Body of pancreas (tissue), 4 donors: ENCODE measurements at regions not wholly inside any gene's neighbourhood (a gene's known extent, or its start where the extent isn't known, plus 50 kb on each side); places are given as distances from the start of the nearest gene placed in this dataset.
"Not testable (repeated sequence)": the region's sequence is repeated elsewhere in the genome, so short reads cannot be mapped to it uniquely, and the experiment has no call there.

Source experiments
- ATAC-seq: fragments of 150-250 bp; one replicate; pipeline ENCODE4 v1.9.1; 2016
- DNase-seq, 4 donors: peaks; one replicate each; pipeline ENCODE4 v3.0.0-alpha.2; 2019
- H3K27ac ChIP-seq, 4 donors: fragments of 200-600 bp; sonication (generic); 1 replicate in 3 of 4; 2 replicates in 1 of 4; pipeline versions ENCODE4 v1.5.1 to v1.6.1; 2016 to 2019; ENCODE audit warnings: mild to moderate bottlenecking in 1 of 4, mixed read lengths in 1 of 4, moderate library complexity in 1 of 4
- H3K27me3 ChIP-seq, 2 donors: fragments of 200-600 bp; sonication (generic); one replicate each; pipeline ENCODE4 v1.6.0; 2016; ENCODE audit warnings: mild to moderate bottlenecking in 1 of 2
- H3K36me3 ChIP-seq, 2 donors: fragments of 200-600 bp; sonication (generic); replicated peaks in 1 of 2; 2 replicates each; pipeline ENCODE4 v1.5.1; 2016; ENCODE audit warnings: low read depth in 2 of 2; ENCODE audit not compliant: insufficient read depth in 1 of 2
- H3K4me1 ChIP-seq: fragments of 200-600 bp; sonication (generic); one replicate; pipeline ENCODE4 v1.6.0; 2016
- H3K4me3 ChIP-seq, 2 donors: fragments of 200-600 bp; sonication (generic); 1 replicate in 1 of 2; 2 replicates in 1 of 2; pipeline ENCODE4 v1.5.1; 2016 to 2019
- H3K9me3 ChIP-seq, 3 donors: fragments of 200-600 bp; sonication (generic); 1 replicate in 2 of 3; 2 replicates in 1 of 3; pipeline ENCODE4 v1.5.1; 2016
- POLR2A ChIP-seq, 3 donors: fragments of 450-650 bp; IDR thresholded peaks; one replicate each; pipeline ENCODE4 v1.6.1; 2016; ENCODE audit warnings: antibody characterized with exemption in 3 of 3, mild to moderate bottlenecking in 2 of 3
- WGBS, 2 donors: methylation state at CpG; one replicate each; pipeline ENCODE4 v1.1.5; 2017; 5-methylcytosine and 5-hydroxymethylcytosine counted together
- intact Hi-C: fragments of 100-400 bp; cut with DNase I; formaldehyde crosslinking; loops from one replicate; pipeline ENCODE4 v1.15.1; 2023
- TF ChIP-seq, protein P1 (sequence below), 7 experiments: fragments of 450-650 bp in 4 of 7; fragments of 200-600 bp in 3 of 7; sonication (generic) in 3 of 7; IDR thresholded peaks; one replicate each; pipeline ENCODE4 v1.5.1; 2016 to 2019; ENCODE audit warnings: antibody characterized with exemption in 7 of 7

- 88 to 95% methylated on average over 4 of the region's 4 CpGs for WGBS, 2 donors
- Histone ChIP-seq H3K36me3 (no peaks in the 10 kb centered on the region), H3K9me3 (no peaks in the 10 kb centered on the region), H3K4me1 (no peaks in the 10 kb centered on the region), H3K27me3 (no peaks in the 10 kb centered on the region), H3K4me3 (no peak overlapping the region), H3K27ac (no peak overlapping the region)
- intact Hi-C loops = no loop called here
- DNase-seq (no peak), ATAC-seq (no peak)
- TF ChIP-seq, protein P1, sequence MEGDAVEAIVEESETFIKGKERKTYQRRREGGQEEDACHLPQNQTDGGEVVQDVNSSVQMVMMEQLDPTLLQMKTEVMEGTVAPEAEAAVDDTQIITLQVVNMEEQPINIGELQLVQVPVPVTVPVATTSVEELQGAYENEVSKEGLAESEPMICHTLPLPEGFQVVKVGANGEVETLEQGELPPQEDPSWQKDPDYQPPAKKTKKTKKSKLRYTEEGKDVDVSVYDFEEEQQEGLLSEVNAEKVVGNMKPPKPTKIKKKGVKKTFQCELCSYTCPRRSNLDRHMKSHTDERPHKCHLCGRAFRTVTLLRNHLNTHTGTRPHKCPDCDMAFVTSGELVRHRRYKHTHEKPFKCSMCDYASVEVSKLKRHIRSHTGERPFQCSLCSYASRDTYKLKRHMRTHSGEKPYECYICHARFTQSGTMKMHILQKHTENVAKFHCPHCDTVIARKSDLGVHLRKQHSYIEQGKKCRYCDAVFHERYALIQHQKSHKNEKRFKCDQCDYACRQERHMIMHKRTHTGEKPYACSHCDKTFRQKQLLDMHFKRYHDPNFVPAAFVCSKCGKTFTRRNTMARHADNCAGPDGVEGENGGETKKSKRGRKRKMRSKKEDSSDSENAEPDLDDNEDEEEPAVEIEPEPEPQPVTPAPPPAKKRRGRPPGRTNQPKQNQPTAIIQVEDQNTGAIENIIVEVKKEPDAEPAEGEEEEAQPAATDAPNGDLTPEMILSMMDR (IDR thresholded peaks at IDR 0.05) = no peak
- no peak for TF ChIP-seq POLR2A (IDR thresholded peaks at IDR 0.05)
Observed at GRCh38 chr2:182605166-182605565, 110.9 kb upstream of the DNAJC10 start.

DNA sequence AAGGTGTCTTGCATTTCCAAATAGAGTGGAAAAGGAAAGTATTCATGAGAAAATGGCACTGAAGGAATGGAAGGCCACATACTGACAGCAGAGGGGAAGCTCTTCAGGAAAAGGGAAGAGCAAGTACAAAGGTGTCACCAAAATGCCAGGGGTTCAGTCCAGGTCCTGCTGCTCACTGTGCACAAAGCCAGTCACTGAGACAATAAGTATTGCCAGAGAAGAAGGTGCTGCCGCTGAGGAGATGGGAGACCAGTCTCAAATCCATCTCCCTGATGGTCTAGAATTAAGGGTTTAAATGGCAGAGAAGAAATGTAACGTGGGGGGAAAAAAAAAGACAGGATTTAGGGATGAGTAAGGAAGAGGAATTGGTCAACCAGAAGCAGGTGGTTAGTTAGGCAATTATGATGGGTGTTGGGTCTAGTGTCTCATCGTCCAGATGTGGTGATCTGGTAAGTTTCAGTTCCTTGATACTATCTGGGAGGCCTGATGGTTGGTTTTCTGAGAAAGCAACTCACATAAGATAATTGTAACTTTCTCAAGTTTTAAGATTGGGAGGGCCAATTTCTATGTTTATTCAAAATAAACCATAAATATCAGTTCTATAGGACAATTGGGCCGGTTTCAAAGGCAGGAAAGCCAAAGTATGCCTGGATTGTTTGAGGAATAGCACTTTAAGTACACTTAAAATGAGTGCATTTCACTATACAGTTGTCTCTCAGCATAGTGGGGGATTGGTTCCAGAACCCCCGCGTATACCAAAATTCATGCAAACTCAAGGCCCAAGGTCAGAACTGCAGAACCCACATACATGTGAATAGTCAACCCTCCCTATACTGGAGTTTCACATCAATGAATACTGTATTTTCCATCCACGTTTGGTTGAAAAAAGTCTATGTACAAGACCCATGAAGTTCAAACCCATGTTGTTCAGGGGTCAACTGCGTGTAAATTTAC is 109.1 kb upstream of the DNAJC10 start:
- no peak overlapping the region for H3K27ac ChIP-seq
- DNase-seq (no peak), ATAC-seq (no peak)
- 79 to 83% methylated on average over 8 of the region's 8 CpGs for WGBS, 2 donors
- H3K36me3 ChIP-seq = no peaks in the 10 kb centered on the region
- H3K9me3 ChIP-seq = no peaks in the 10 kb centered on the region
- TF ChIP-seq POLR2A (IDR thresholded peaks at IDR 0.05) = no peak
- TF ChIP-seq, protein P1 (IDR thresholded peaks at IDR 0.05) = no peak
- H3K4me3 ChIP-seq = no peak overlapping the region
- H3K4me1 ChIP-seq = no peaks in the 10 kb centered on the region
- intact Hi-C loops = no loop called here
- H3K27me3 ChIP-seq = no peaks in the 10 kb centered on the region

- intact Hi-C loops = no loop called here
- WGBS, 2 donors = 94 to 95% methylated on average over 20 to 47 of the region's 48 CpGs
- no peak for ATAC-seq
Observed at GRCh38 chr2:182608181-182608845, 107.7 kb upstream of the DNAJC10 start.

GRCh38 chr2:182609005-182609404 is 107.1 kb upstream of the DNAJC10 start:
- intact Hi-C loops, H3K27ac ChIP-seq, H3K9me3 ChIP-seq, ATAC-seq, H3K4me3 ChIP-seq, H3K36me3 ChIP-seq, H3K27me3 ChIP-seq, DNase-seq, H3K4me1 ChIP-seq: not testable (repeated sequence)
- WGBS, 2 donors = 69 to 81% methylated on average over 4 of the region's 4 CpGs

More at GRCh38 chr2:182608181-182608845, 107.7 kb upstream of the DNAJC10 start:
- H3K4me1 ChIP-seq = no peaks in the 10 kb centered on the region
- no peak for DNase-seq
- no peaks in the 10 kb centered on the region for H3K27me3 ChIP-seq
- H3K27ac ChIP-seq = no peak overlapping the region
- no peak overlapping the region for H3K4me3 ChIP-seq
- no peaks in the 10 kb centered on the region for H3K9me3 ChIP-seq
- TF ChIP-seq, protein P1 (IDR thresholded peaks at IDR 0.05) = no peak
- no peak for TF ChIP-seq POLR2A (IDR thresholded peaks at IDR 0.05)
- H3K36me3 ChIP-seq = no peaks in the 10 kb centered on the region

DNA sequence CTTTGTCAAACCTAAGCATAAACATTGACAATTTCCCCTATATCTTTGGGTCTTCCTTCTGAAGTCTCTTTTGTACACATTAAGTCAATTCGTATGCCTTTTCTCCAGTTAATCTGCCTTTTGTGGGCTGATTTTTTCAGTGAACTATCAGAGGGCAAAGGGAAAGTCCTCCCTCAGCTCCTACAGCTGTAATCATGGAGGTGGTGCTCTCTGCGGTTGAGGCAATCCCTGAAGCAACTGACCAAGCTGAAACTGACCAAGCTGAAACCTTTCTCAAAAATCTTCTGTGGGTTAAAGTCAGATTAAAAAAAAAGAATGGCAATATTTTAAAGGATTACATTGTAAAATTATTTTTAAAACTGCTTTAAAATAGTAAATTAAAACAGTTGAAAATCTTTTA is 105.8 kb upstream of the DNAJC10 start:
- H3K4me3 ChIP-seq = no peak overlapping the region
- ATAC-seq (no peak), DNase-seq (no peak)
- WGBS, 2 donors = 82 to 86% methylated on average over 2 of the region's 2 CpGs
- no peaks in the 10 kb centered on the region for H3K9me3 ChIP-seq
- H3K4me1 ChIP-seq = no peaks in the 10 kb centered on the region
- intact Hi-C loops = no loop called here
- no peaks in the 10 kb centered on the region for H3K27me3 ChIP-seq
- no peaks in the 10 kb centered on the region for H3K36me3 ChIP-seq
- TF ChIP-seq POLR2A (IDR thresholded peaks at IDR 0.05) = no peak
- TF ChIP-seq, protein P1 (IDR thresholded peaks at IDR 0.05) = no peak
- H3K27ac ChIP-seq = no peak overlapping the region
